K562 (cell line): ENCODE measurements at regions not wholly inside any gene's neighbourhood (a gene's known extent, or its start where the extent isn't known, plus 50 kb on each side); places are given as distances from the start of the nearest gene placed in this dataset.

Experiments used
- ATAC-seq: fragments of 200-7000 bp; cut with Tn5 transposase; 3 replicates; pipeline ENCODE4 v1.9.1; 2020; ENCODE audit warnings: moderate library complexity
- BruUV-seq: library from RNA; stranded (reverse); fragments of 400-500 nt; replicated peaks from 2 replicates; lab custom pipeline; 2021; lab: Mats Ljungman, UMichigan
- CTCF ChIA-PET: fragments of 300-600 bp; formaldehyde crosslinking; extraction: SDS; loops from one replicate; lab custom pipeline; 2021; ENCODE audit warnings: low intra/inter-chr PET ratio; lab: Yijun Ruan, JAX
- POLR2A ChIA-PET: fragments of 300-600, 350-650 bp; sonication (Branson Sonifier 250); formaldehyde crosslinking; extraction: SDS; loops from one replicate; lab custom pipeline; 2021; ENCODE audit warnings: antibody characterized with exemption, inconsistent platforms; lab: Yijun Ruan, JAX
- DNase-seq, 4 experiments: peaks; one replicate each; pipeline versions ENCODE4 v3.0.0 to v3.0.0-alpha.2; 2011 to 2018; ENCODE audit warnings: low spot score in 3 of 4, mixed read lengths in 3 of 4; ENCODE audit errors: extremely low read depth in 1 of 4
- FAIRE-seq: peaks from 2 replicates; lab custom pipeline; 2011; peaks lifted over from hg19 to GRCh38; lab: Jason Lieb, UNC
- H2AFZ ChIP-seq: 2 replicates; pipeline ENCODE4 v1.6.0; 2011; ENCODE audit warnings: low read depth, low read length, control low read depth, inconsistent platforms
- H3K27ac ChIP-seq: fragments of 200-600 bp; 3 replicates; pipeline ENCODE4 v1.8.0; 2011; ENCODE audit warnings: low read depth, mild to moderate bottlenecking, control low read depth, inconsistent platforms, low read length, moderate library complexity, mixed read lengths; ENCODE audit errors: extremely low read depth
- H3K27me3 ChIP-seq, 2 experiments: fragments of 300-600 bp in 1 of 2; 2 replicates in 1 of 2; 3 replicates in 1 of 2; pipeline versions ENCODE4 v1.6.0 to v1.8.0; 2011; ENCODE audit warnings: inconsistent platforms in 2 of 2, low read length in 2 of 2, mild to moderate bottlenecking in 1 of 2, mixed read lengths in 1 of 2, moderate library complexity in 1 of 2; ENCODE audit not compliant: control insufficient read depth in 2 of 2, insufficient read depth in 2 of 2
- H3K36me3 ChIP-seq: fragments of 300-600 bp; 3 replicates; pipeline ENCODE4 v1.8.0; 2011; ENCODE audit warnings: mild to moderate bottlenecking, low read length, inconsistent platforms; ENCODE audit not compliant: control insufficient read depth, insufficient read depth
- H3K4me1 ChIP-seq, 2 experiments: fragments of 200-600 bp in 1 of 2; replicated peaks in 1 of 2; 2 replicates in 1 of 2; 3 replicates in 1 of 2; pipeline versions ENCODE4 v1.5.1 to v1.8.0; 2011; ENCODE audit warnings: inconsistent platforms in 2 of 2, low read length in 2 of 2, mild to moderate bottlenecking in 1 of 2, mixed read lengths in 1 of 2, moderate library complexity in 1 of 2; ENCODE audit not compliant: control insufficient read depth in 2 of 2, insufficient read depth in 2 of 2
- H3K4me2 ChIP-seq: 2 replicates; pipeline ENCODE4 v1.6.1; 2011; ENCODE audit warnings: low read length, control low read depth, inconsistent platforms, mixed read lengths; ENCODE audit not compliant: insufficient read depth
- H3K4me3 ChIP-seq: fragments of 200-600 bp; sonication (generic), shearing (Covaris generic); 2 replicates; pipeline ENCODE4 v1.5.1; 2016; ENCODE audit warnings: control low read depth, inconsistent platforms
- H3K79me2 ChIP-seq: fragments of 200-600 bp; 3 replicates; pipeline ENCODE4 v1.8.0; 2011; ENCODE audit warnings: low read length, inconsistent platforms; ENCODE audit not compliant: control insufficient read depth, insufficient read depth
- H3K9ac ChIP-seq, 2 experiments: 2 replicates each; pipeline versions ENCODE4 v1.6.0 to v1.6.1; 2011; ENCODE audit warnings: low read depth in 2 of 2, low read length in 2 of 2, control low read depth in 1 of 2, inconsistent platforms in 1 of 2, mild to moderate bottlenecking in 1 of 2, mixed read lengths in 1 of 2; ENCODE audit not compliant: insufficient read depth in 1 of 2
- H3K9me1 ChIP-seq: one replicate; pipeline ENCODE4 v1.6.0; 2011; ENCODE audit warnings: inconsistent platforms, mild to moderate bottlenecking, low read length, moderate library complexity; ENCODE audit not compliant: control insufficient read depth, insufficient read depth
- H3K9me3 ChIP-seq: replicated peaks from 2 replicates; pipeline ENCODE4 v1.5.1; 2011; ENCODE audit warnings: low read depth, low read length, inconsistent platforms; ENCODE audit not compliant: control insufficient read depth, insufficient read depth
- H4K20me1 ChIP-seq: replicated peaks from 2 replicates; pipeline ENCODE4 v1.6.1; 2011; ENCODE audit warnings: low read length, inconsistent platforms, mixed read lengths; ENCODE audit not compliant: control insufficient read depth, insufficient read depth
- BRF1 ChIP-seq: IDR thresholded peaks from 3 replicates; pipeline ENCODE4 v1.6.1; 2011; ENCODE audit warnings: borderline replicate concordance, mild to moderate bottlenecking; ENCODE audit not compliant: insufficient read length; ENCODE audit errors: extremely low read depth
- CBX8 ChIP-seq: fragments of 200-600 bp; sonication (generic); IDR thresholded peaks from 2 replicates; pipeline ENCODE4 v1.6.1; 2012; ENCODE audit warnings: borderline replicate concordance, mixed run types, low read depth, mild to moderate bottlenecking, moderate library complexity, mixed read lengths, low read length, control low read depth, inconsistent platforms; ENCODE audit not compliant: poor library complexity, severe bottlenecking; ENCODE audit errors: extremely low read depth
- CCAR2 ChIP-seq: fragments of 200-400 bp; formaldehyde crosslinking; IDR thresholded peaks from 2 replicates; pipeline ENCODE4 v1.6.1; 2017; ENCODE audit warnings: mild to moderate bottlenecking, low read depth, low read length
- CHD1 ChIP-seq: fragments of 200-600 bp; sonication (generic); IDR thresholded peaks from one replicate; pipeline ENCODE4 v1.6.1; 2012; ENCODE audit warnings: mild to moderate bottlenecking, moderate library complexity, low read length, inconsistent platforms
- CTBP1 ChIP-seq: fragments of 450-650 bp; IDR thresholded peaks from 2 replicates; pipeline ENCODE4 v1.6.1; 2016; ENCODE audit warnings: borderline replicate concordance
- ELF2 ChIP-seq: fragments of 250-450 bp; sonication (Bioruptor Pico); IDR thresholded peaks from 2 replicates; pipeline ENCODE4 v1.5.0; 2021; ENCODE audit warnings: mild to moderate bottlenecking
- FOXJ2 ChIP-seq: fragments of 200-800 bp; sonication (Bioruptor generic); IDR thresholded peaks from 2 replicates; pipeline ENCODE4 v1.6.1; 2016; ENCODE audit warnings: missing genetic modification characterization, missing compliant biosample characterization
- HEY1 ChIP-seq: fragments of 250-450 bp; sonication (Bioruptor Pico); IDR thresholded peaks from 2 replicates; pipeline ENCODE4 v1.5.0; 2020; ENCODE audit warnings: mild to moderate bottlenecking, moderate library complexity, borderline replicate concordance
- MYC ChIP-seq, 2 experiments: fragments of 250-450 bp in 1 of 2; sonication (Bioruptor Pico) in 1 of 2; IDR thresholded peaks; 2 replicates each; pipeline versions ENCODE4 v1.5.1 to v1.6.1; 2012 to 2021; ENCODE audit warnings: low read depth in 2 of 2, borderline replicate concordance in 1 of 2, improper control_type of control experiment in 1 of 2, low read length in 1 of 2, mild to moderate bottlenecking in 1 of 2, moderate library complexity in 1 of 2
- NCOA4 ChIP-seq: fragments of 450-650 bp; IDR thresholded peaks from 2 replicates; pipeline ENCODE4 v1.6.1; 2018; ENCODE audit warnings: mild to moderate bottlenecking; ENCODE audit not compliant: partially characterized antibody
- SREBF1 ChIP-seq: fragments of 150-350 bp; IDR thresholded peaks from 2 replicates; pipeline ENCODE4 v1.6.1; 2014; ENCODE audit warnings: antibody characterized with exemption, low read depth, low read length, borderline replicate concordance
- TBL1XR1 ChIP-seq, 2 experiments: IDR thresholded peaks; 2 replicates each; pipeline ENCODE4 v1.6.1; 2012; ENCODE audit warnings: improper control_type of control experiment in 2 of 2, low read length in 2 of 2, mild to moderate bottlenecking in 1 of 2
- ZNF24 ChIP-seq: fragments of 450-650 bp; IDR thresholded peaks from 2 replicates; pipeline ENCODE4 v1.6.1; 2016
- WGBS: fragments of 100-300 bp; shearing (Covaris generic); methylation state at CpG from one replicate; pipeline ENCODE4 v1.1.6; 2016; ENCODE audit warnings: low coverage, mixed read lengths; ENCODE audit not compliant: insufficient coverage; ENCODE audit errors: missing lambda C conversion rate; 5-methylcytosine and 5-hydroxymethylcytosine counted together
- in situ Hi-C: fragments of 300-500 bp; cut with MboI; formaldehyde crosslinking; loops from 4 replicates; pipeline ENCODE4 v1.15.0; 2018; ENCODE audit warnings: inconsistent platforms, mixed read lengths
- intact Hi-C: fragments of 100-400 bp; cut with micrococcal nuclease; formaldehyde crosslinking; loops from 2 replicates; pipeline ENCODE4 v1.14.2; 2022
- TF ChIP-seq, protein P1 (sequence below): fragments of 450-650 bp; formaldehyde crosslinking; IDR thresholded peaks from 2 replicates; pipeline ENCODE4 v1.4.0; 2022; ENCODE audit warnings: missing genetic modification characterization
- TF ChIP-seq, protein P2 (sequence below): fragments of 250-450 bp; sonication (Bioruptor Pico); IDR thresholded peaks from 2 replicates; pipeline ENCODE4 v1.5.0; 2022; ENCODE audit warnings: mild to moderate bottlenecking

DNA sequence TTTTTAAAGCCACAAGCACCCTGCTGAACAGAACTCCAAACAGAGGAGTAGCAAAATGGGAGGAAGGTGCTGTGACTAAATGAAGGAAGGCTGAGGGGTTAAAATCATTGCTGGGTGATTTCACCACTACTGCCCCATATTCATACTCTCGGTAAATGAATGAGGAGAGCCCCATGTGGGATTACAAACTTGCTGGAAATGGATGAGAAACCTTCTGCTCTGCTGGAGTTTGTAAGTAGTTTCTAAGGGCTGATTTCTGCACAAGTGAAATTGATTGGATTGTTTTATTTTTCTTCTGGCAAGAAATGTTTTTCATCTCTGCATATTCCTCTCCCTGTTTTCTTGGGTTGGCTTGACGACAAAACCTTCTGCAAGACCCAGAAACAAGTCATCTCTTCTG lies 533.5 kb upstream of the MMS22L start (continued):
- no peak for TF ChIP-seq ELF2 (CRISPR knock-in tag)
- TF ChIP-seq ZNF24 = no peak
- no peak for TF ChIP-seq CTBP1
- TF ChIP-seq, protein P1, sequence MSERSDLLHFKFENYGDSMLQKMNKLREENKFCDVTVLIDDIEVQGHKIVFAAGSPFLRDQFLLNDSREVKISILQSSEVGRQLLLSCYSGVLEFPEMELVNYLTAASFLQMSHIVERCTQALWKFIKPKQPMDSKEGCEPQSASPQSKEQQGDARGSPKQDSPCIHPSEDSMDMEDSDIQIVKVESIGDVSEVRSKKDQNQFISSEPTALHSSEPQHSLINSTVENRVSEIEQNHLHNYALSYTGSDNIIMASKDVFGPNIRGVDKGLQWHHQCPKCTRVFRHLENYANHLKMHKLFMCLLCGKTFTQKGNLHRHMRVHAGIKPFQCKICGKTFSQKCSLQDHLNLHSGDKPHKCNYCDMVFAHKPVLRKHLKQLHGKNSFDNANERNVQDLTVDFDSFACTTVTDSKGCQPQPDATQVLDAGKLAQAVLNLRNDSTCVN (CRISPR knock-in tag) = no peak
- no peak for TF ChIP-seq CBX8
- TF ChIP-seq FOXJ2 (tag) = no peak
- TF ChIP-seq HEY1 = no peak

DNA sequence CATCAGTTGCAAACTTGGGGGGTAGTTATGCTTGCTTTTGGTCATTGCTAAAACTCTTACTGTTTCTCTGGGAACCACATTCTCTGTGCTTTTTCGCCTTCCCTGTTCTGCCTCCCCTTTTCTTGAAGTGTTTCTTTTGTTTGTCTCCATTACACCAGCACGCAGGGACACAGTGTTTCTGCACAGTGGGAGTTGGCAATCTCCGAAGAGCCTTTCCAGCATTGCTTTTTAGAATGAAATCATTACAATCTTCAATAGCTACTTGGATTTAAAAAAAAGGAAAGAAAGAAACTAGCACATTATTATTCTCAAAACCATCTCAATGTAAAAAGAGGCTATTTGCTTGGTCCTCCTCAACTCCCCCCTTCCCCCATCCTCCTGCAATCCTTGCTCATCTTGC lies 536.7 kb upstream of the MMS22L start:
- WGBS = 3% methylated on average over 3 of the region's 3 CpGs
- DNase-seq (no peak), ATAC-seq (no peak), FAIRE-seq (no peak)
- no TSS peak for BruUV-seq
- H3K79me2 ChIP-seq = no peaks in the 10 kb centered on the region
- H3K36me3 ChIP-seq = no peaks in the 10 kb centered on the region
- H3K9ac ChIP-seq = no peak overlapping the region
- intact Hi-C loops (no loop called here), in situ Hi-C loops (no loop called here)
- ChIA-PET CTCF (no interaction called here), POLR2A (no interaction called here)
- H3K4me2 ChIP-seq = no peak overlapping the region
- H3K27me3 ChIP-seq = no peaks in the 10 kb centered on the region
- H2AFZ ChIP-seq = no peak overlapping the region
- H3K9me1 ChIP-seq = no peaks in the 10 kb centered on the region
- H4K20me1 ChIP-seq = no peaks in the 10 kb centered on the region
- no peaks in the 10 kb centered on the region for H3K9me3 ChIP-seq
- H3K27ac ChIP-seq = no peak overlapping the region
- no peak for TF ChIP-seq NCOA4
- TF ChIP-seq CCAR2 = no peak
- TF ChIP-seq CHD1 = no peak
- TF ChIP-seq BRF1 = no peak
- TF ChIP-seq MYC (IDR thresholded peaks at IDR 0.05; ENCODE audit: low read depth, low read length) = no peak
- TF ChIP-seq MYC (CRISPR knock-in tag; IDR thresholded peaks at IDR 0.05; ENCODE audit: borderline replicate concordance, low read depth) = no peak
- TF ChIP-seq TBL1XR1 (IDR thresholded peaks at IDR 0.05; ENCODE audit: low read length in 2 of 2) = no peak
- TF ChIP-seq, protein P2, sequence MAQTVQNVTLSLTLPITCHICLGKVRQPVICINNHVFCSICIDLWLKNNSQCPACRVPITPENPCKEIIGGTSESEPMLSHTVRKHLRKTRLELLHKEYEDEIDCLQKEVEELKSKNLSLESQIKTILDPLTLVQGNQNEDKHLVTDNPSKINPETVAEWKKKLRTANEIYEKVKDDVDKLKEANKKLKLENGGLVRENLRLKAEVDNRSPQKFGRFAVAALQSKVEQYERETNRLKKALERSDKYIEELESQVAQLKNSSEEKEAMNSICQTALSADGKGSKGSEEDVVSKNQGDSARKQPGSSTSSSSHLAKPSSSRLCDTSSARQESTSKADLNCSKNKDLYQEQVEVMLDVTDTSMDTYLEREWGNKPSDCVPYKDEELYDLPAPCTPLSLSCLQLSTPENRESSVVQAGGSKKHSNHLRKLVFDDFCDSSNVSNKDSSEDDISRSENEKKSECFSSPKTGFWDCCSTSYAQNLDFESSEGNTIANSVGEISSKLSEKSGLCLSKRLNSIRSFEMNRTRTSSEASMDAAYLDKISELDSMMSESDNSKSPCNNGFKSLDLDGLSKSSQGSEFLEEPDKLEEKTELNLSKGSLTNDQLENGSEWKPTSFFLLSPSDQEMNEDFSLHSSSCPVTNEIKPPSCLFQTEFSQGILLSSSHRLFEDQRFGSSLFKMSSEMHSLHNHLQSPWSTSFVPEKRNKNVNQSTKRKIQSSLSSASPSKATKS = no peak
- TF ChIP-seq SREBF1 = no peak
- no peak overlapping the region for H3K4me3 ChIP-seq
- H3K4me1 ChIP-seq = no peaks in the 10 kb centered on the region
